C4-2B (cell line): ENCODE measurements at regions not wholly inside any gene's neighbourhood (a gene's known extent, or its start where the extent isn't known, plus 50 kb on each side); places are given as distances from the start of the nearest gene placed in this dataset.

Experiments used
- H3K27ac ChIP-seq: fragments of 450-650 bp; 2 replicates; pipeline ENCODE4 v1.5.1; 2017
- ZFX ChIP-seq: fragments of 450-650 bp; IDR thresholded peaks from 2 replicates; pipeline ENCODE4 v1.6.1; 2017
- TF ChIP-seq, protein P1 (sequence below): fragments of 450-650 bp; conservative IDR thresholded peaks from 2 replicates; pipeline ENCODE4 v1.5.1; 2017; ENCODE audit warnings: mild to moderate bottlenecking

DNA sequence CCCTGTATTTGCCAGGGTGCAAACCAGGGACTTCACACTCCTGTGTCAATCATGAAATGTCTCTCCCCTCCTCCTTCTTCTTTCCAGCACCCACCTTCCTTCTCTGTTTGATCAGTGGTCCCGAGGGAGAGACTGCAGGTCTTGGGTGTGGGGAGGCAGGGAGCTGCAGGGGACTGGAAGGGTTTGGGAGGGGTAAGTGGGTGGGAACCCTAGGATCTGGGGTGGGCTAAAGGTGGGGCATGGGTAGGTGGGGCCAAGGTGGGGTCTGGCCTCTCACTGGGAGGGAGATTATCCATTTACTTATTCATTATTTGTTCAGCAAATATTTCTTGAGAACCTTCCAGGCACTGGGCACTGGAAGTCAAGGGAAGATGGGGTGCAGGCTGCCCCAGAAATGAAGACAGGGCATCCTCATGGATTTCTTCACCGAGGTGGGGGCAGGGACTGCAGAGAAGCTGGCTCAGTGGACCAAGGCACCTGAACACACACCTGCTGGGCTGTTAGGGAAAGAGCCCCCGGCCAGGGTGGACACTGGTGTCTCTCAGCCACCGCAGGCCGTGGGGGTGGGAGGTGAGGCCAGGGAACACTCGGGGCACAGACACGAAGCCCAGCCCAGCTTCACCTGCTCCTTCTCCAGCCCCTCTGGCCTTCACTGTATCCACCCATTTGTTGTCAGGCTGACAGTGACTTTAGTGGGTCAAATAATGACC, 193.9 kb upstream of the C1orf174 start:
- no peak for TF ChIP-seq ZFX
- TF ChIP-seq, protein P1, sequence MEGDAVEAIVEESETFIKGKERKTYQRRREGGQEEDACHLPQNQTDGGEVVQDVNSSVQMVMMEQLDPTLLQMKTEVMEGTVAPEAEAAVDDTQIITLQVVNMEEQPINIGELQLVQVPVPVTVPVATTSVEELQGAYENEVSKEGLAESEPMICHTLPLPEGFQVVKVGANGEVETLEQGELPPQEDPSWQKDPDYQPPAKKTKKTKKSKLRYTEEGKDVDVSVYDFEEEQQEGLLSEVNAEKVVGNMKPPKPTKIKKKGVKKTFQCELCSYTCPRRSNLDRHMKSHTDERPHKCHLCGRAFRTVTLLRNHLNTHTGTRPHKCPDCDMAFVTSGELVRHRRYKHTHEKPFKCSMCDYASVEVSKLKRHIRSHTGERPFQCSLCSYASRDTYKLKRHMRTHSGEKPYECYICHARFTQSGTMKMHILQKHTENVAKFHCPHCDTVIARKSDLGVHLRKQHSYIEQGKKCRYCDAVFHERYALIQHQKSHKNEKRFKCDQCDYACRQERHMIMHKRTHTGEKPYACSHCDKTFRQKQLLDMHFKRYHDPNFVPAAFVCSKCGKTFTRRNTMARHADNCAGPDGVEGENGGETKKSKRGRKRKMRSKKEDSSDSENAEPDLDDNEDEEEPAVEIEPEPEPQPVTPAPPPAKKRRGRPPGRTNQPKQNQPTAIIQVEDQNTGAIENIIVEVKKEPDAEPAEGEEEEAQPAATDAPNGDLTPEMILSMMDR = no peak

DNA sequence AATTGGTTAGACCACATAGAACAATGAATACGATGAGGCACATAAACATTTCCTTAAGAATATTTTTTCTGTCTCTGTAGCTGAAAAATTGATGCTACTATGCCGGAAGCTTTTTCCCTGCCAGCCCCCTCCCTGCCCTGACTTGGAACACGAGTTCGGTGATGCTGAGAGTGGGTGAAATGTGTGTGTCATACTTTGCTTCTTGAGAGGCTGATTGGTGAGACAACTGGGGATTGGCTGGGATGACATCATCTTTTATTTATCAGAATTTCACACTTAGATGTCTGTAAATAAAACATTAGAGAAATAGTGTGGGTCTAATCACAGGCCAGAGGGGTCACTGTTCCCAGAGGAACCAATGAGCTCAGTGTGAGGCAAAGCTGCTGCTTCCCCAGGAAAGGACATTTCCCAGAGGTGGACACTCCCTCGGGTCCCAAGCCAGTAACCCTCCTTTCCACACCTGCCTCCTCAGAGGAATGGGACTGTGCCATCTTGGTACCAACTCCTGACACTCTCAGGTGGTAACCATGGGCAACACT, 195.4 kb upstream of the C1orf174 start:
- no peak overlapping the region for H3K27ac ChIP-seq

More for the DNA sequence above, 193.9 kb upstream of the C1orf174 start:
- no peak overlapping the region for H3K27ac ChIP-seq

DNA sequence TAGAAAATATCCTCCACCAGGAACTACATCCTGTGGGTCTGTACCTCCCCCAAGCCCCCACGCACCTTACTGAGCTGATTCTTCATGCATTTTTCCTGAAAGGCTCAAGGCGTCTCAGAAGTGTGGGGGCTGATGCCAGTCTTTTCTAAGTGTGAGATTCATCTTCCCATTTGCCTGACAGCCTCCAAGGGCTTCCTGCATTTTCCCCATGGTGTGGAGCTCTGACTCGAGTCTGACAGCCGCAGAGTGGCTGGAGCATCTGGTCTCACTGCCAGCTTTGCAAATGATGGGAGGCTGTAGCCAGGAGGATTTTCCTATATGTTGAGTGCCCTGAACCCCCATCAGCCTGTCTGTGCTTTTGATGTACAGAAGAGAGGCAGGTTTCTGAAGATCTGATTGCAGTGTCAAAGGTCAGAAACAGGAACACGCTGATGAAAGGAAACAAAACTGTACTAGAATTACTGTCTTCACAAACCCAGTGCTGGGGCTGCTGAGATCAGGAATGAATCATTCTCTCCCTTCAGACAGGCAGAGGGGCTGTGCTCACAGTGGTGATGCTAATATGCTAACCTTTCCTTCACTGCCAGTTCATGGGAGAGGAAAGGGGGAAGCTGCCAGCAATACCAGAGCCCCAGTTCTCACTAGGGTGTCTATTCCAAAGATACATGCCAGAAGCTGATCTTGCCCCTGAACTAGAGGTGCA, 201.5 kb upstream of the C1orf174 start:
- TF ChIP-seq, protein P1 = no peak
- TF ChIP-seq ZFX = no peak
- no peak overlapping the region for H3K27ac ChIP-seq

More for the DNA sequence above, 195.4 kb upstream of the C1orf174 start:
- TF ChIP-seq, protein P1 = no peak
- TF ChIP-seq ZFX = no peak

DNA sequence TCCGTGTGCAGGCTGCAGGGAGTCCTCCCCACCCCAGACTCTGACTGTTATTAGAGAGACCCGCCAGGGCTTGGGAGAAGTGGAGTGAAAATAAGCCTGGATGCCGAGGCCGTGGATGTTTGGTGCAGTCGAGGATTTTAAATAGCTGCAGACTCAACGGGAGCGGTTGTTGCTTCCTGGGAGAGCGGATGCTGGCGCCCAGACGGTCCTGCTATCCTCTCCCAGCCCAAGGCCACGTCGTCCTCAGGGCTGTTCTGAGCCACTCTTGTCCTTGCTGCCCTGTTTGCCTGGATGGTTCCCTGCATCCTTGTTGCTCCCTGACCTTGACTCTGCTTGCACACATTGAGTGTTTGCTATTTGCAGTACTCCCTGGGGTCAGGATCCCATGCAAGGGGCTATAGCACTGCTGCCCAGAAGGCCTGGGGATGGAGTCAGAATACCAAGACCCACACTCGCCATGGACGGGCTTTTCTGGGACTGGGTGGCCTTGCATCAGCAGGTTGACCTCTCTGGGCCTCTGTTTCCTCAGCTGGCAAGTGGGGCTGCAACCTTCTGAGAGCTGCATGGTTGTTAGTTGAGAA, 205.3 kb upstream of the C1orf174 start:
- H3K27ac ChIP-seq = no peak overlapping the region
- TF ChIP-seq ZFX = no peak
- TF ChIP-seq, protein P1 = no peak

DNA sequence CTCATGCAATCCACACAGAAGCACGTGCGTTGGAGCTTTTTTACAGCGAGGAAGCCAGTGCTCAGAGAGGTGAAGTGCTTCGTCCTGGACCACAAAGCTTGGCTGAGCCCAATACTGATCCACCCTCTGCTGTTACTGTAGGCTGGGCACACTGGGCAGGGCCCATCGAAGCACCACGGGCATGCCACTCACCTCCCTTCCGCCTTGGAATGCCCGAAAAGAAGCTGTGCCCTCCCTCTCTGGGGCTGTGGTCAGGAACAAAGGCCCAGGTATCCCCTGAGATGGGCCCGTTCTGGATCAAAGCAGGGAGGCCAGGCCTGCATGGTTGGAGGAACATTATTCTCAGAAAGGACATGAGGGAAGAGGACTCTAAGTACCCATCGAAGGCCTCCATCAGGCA, 206.7 kb upstream of the C1orf174 start:
- no peak overlapping the region for H3K27ac ChIP-seq
- TF ChIP-seq, protein P1 = no peak
- TF ChIP-seq ZFX = no peak

DNA sequence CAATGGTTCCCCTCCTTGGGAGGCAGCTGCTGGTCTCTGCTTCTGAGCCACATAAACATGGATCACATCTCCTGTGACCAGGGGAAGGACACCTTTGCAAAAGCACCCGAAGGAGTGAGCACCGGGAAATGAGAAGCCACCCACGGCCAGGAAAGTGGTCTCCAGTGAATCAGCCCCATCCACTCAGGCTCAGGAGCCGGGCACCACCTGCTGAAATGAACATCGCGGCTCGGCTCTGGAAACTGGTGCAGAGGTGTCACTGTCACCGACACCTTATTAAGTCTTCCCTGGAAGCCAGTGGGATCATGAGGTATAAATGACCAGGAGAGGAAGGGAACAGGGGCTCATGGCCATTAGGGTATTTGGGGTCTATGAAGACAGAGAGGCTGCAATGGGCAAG, 207.2 kb upstream of the C1orf174 start:
- no peak overlapping the region for H3K27ac ChIP-seq
- no peak for TF ChIP-seq ZFX
- TF ChIP-seq, protein P1 = no peak

DNA sequence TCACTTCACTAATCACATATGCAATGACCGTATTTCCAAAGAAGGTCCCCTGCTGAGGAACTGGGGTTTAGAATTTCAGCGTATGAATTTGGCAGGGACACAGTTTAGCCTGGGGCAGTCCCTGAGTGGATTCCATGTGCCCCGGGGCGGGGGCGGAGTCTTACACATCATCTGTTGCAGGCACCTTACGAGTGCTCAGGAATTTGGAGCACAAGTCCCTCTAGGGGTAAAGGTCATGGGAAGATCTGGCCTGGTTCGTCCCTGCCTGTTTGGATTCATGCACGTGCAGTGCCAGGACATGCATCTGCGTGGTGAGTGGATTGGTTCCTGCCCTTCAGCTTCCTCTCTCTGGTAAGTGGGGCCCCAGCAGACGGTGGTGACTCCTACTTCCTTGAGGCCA, 208.3 kb upstream of the C1orf174 start:
- TF ChIP-seq ZFX = no peak
- TF ChIP-seq, protein P1 = no peak
- no peak overlapping the region for H3K27ac ChIP-seq
